HG02973 (cell line): ENCODE measurements at regions not wholly inside any gene's neighbourhood (a gene's known extent, or its start where the extent isn't known, plus 50 kb on each side); places are given as distances from the start of the nearest gene placed in this dataset.
"Not testable (repeated sequence)": the region's sequence is repeated elsewhere in the genome, so short reads cannot be mapped to it uniquely, and the experiment has no call there.

ENCODE experiments used
- ATAC-seq: cut with Tn5 transposase; IDR thresholded peaks from one replicate; pipeline ENCODE4 v1.9.1; 2021; ENCODE audit warnings: moderate library complexity; ENCODE audit not compliant: unreplicated experiment

DNA sequence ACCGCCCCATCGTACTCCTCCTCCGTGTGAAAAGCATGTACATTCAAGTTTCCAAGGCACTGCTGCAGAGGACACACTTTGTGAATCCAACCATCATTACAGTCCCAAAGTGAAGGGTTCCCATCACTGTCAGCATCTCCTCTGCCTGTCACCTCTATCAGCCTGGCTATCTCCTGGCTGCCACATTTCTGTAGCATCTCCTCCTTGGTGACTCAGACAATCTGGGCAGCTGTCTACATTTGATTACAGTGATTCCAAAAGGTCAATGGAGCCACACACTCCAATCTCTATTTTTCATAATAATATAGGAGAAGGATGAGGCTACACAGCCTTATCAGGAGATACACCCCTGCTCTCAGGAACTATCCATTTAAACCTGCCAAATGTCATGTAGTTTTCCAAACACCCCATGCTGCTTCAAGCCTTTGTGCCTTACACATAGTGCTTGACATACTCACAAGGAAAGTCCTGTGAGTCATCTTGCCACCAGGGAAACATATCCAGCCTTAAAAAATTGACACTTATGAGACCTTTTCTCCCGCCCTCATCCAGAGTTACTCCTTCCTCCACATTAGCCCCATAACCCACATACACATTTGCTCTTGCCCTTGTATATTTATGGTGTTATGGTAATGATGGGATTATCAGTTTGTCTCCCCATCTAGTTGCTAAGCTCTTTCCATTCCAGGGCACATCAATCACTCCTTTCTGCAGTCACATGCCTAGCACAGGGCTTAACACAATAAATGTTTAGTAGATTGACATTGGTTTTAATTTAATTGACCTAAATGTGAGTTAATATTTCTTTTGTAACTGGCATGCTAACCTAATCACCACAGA lies 250.1 kb upstream of the CDH5 start:
- no peak for ATAC-seq

DNA sequence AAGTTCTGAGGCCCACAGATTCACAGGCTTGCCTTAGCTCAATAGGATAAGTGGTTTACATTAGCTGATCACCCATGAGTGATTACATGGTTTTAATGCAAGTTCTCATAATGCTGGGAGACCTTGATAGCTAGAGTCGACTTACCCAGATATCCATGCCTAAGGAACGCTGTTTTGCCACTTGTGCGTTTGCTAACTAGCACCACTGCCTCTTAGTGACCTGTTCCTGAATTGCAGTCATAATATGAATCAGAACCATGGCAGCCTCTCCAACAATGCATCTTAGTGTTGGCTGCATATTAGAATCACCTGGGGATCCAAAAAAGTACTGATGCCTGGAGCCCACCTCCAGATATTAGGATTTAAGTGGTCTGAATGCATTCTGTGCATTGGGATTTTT lies 251.1 kb upstream of the CDH5 start:
- no peak for ATAC-seq

GRCh38 chr16:66113223-66113622 lies 253.3 kb upstream of the CDH5 start:
- ATAC-seq, result no peak

- no peak for ATAC-seq
Observed at GRCh38 chr16:66109677-66110076, 256.8 kb upstream of the CDH5 start.

GRCh38 chr16:66107661-66108060 lies 258.8 kb upstream of the CDH5 start:
- no peak for ATAC-seq

- ATAC-seq, result no peak
Observed at GRCh38 chr16:66103211-66103610, 263.3 kb upstream of the CDH5 start.

- ATAC-seq, result no peak
Observed at GRCh38 chr16:66099306-66099705, 267.2 kb upstream of the CDH5 start.

- ATAC-seq, result no peak
Observed at GRCh38 chr16:66097751-66098150, 268.7 kb upstream of the CDH5 start.

DNA sequence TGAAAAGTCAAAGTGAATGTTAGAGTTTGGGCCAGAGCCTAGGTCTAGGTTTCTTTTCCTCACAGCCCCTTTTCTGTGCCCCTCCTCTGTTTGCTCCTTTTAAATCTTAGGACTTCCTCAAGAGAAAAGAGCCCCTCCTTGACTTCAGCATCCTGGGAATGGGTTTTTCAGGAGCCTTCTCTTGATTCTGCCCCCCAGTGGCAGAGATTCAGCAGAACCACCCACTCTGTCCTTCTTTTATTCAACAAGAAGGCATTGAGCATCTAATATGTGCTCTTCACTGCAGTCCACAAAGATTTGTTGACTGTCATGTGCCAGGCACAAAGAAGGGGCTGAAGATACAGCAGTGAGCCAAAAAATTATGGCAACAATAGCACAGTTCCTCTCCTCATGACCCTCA lies 270.8 kb upstream of the CDH5 start:
- ATAC-seq, result no peak

DNA sequence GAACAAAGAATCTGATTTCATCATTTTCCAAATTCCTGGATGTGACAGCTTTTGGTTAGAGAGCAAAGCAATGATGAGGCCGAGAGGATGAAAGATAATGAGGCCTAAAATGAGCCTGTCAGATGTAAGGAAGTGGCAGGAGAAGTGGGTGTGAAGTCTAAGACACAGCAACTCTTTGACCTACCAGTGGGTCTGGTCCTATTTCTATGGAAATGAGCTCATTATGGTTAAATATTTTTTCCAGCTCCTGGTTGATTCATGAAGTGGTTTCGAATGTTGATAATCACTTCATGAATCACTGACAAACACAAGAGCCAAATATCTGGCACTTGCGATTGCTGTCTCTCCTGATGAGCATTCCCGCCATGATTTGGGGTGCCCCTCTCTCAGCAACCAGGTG lies 273.3 kb upstream of the CDH5 start:
- ATAC-seq, result no peak

GRCh38 chr16:66091471-66091891 lies 275.0 kb upstream of the CDH5 start:
- no peak for ATAC-seq

DNA sequence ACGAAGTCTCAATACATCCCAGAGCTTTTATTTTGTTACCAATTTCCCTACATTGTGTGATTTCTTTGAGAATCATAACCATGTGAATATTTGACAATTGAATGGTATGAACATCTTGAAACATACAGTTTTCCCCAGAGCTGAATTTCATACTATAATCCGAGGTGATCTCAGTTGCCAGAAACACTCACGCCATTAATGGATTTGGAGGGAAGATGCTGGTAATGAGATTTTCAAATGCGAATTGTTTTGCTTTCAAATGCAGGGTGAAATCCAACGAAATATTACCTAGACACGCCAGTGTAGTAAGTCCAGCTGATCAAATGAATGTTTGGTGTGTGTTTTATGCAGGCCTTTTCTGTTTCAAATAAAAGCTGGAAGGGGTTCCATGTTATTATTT lies 277.8 kb upstream of the CDH5 start:
- ATAC-seq, result no peak

- ATAC-seq, result no peak
Observed at GRCh38 chr16:66087308-66087707, 279.2 kb upstream of the CDH5 start.

DNA sequence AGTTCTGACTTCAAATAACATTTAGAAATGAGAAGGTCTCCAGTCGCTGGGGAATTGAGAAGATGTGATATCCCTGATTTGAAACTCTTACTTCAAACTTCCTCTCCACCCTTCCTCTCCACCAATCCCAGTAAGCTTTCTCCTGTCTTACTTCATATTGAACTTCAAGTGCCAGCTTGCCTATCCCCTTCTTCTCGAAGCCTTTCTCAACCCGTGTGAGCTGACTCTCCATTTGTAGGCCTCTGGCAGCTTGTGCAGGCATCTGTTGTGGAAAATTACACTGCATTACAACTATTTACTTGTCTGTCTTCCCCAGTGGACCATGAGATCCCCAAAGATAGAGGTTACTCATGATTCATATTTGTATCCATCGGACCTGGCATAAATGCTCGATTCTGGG lies 280.8 kb upstream of the CDH5 start:
- ATAC-seq, result no peak

DNA sequence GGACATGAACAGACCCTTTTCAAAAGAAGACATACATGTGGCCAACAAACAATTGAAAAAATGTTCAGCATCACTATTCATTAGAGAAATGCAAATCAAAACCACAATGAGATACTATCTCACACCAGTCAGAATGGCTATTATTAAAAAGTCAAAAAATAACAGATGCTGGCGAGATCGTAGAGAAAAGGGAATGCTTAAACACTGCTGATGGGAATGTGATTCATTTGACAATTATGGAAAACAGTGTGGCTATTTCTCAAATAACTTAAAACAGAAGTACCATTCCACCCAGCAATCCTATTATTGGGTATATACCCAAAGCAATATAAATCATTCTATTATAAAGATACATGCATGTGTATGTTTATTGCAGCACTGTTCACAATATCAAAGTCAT lies 281.8 kb upstream of the CDH5 start:
- ATAC-seq, result not testable (repeated sequence)

GRCh38 chr16:66084306-66084705 lies 282.2 kb upstream of the CDH5 start:
- ATAC-seq, result no peak

DNA sequence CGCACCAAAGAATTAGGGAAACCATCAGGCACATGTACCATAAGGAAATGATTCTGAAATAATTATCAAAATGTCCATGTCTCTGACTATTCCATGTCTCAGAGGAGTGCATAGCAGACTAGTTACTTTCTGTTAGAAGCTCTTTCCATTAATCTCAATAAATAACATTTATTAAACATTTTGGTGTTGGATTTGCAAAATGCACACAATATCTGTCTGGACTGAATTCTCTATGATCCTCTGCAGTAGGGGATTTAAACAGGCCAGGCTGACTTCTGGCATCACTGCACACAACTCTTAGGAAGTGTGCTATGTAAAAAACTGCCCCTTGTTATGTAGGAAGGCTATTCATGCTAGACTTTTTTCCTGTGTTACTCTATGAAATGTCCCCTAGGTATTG lies 283.3 kb upstream of the CDH5 start:
- ATAC-seq, result no peak

GRCh38 chr16:66082424-66082823 lies 284.1 kb upstream of the CDH5 start:
- ATAC-seq, result no peak

GRCh38 chr16:66081775-66082366 lies 284.6 kb upstream of the CDH5 start:
- no peak for ATAC-seq

DNA sequence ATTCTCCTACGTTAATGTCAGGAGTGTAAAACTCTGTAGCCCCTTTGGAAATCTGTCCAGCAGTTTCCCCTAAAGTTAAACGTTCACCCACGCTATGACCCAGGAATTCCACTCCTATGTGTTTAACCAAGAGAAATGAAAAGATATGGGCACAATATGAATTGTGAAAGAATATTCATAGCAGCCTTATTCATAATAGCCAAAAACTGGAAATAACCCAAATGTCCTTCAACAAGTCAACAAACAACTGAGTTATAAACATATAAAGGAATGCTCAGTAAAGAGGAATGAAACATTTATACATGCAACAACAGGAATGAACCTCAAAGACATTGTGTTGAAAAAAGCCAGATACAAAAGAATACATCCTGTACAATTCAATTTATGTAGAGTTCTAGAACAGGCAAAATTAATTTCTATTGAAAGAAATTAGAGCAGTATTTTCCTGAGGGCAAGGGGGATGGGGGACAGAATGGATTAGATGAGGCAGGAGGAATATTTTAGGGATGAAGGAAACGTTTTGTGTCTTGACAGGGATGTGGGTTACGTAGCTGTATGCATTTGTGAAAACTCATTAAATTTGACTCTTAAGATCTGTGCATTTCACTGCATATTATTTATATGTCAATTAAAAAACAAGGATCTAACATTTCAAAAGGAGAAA lies 286.7 kb upstream of the CDH5 start:
- ATAC-seq, result no peak

GRCh38 chr16:66070140-66070917 lies 296.2 kb upstream of the CDH5 start:
- ATAC-seq, result no peak
